ENCODE measurements at regions not wholly inside any gene's neighbourhood (a gene's known extent, or its start where the extent isn't known, plus 50 kb on each side); places are given as distances from the start of the nearest gene placed in this dataset.
A peak's percentile ranks its signal among the peaks of the same experiment; 100 is the strongest.

DNA sequence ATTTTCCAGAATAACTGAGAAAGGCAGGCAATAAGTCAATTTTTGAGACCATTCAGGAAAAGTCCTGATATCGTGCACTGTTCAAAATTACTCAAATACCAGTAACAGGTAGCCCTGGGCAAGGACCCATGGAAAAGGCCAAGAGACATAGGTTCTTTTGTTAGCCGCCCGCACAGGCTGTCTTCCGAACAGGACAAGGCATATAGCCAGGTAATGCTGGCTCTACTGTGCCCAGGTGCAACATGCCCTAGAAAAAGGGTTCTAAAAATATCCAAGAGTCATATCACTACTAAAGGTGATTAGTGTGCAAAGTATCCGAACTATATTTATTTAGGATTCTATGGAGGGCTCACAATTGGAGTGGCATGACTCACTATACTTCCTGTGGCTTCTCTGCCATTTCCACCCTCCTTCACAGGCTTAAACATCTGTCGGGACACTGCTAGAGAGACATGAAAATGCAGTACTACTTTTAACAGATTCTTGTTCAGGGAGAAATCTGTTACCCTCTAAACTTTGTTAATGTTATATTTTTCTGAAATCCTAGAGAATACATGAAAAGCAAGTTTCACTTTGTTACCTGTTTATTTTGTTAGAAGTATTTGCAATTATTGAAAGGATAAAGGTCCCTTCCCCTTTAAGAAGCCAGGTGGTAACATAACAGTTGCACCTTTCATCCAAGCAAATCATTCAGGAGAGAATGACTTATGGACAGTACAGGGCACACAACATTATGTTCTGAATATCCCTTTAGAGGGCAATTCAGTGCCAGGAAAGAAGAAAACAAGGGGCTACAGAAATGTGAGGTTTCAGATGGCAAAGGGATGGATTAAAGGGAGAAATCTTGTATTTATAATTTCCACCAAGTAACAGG, 293.3 kb upstream of the THBS1 start:
- no peak for DNase-seq (ENCODE audit: extremely low read depth, low read depth, low spot score)

DNA sequence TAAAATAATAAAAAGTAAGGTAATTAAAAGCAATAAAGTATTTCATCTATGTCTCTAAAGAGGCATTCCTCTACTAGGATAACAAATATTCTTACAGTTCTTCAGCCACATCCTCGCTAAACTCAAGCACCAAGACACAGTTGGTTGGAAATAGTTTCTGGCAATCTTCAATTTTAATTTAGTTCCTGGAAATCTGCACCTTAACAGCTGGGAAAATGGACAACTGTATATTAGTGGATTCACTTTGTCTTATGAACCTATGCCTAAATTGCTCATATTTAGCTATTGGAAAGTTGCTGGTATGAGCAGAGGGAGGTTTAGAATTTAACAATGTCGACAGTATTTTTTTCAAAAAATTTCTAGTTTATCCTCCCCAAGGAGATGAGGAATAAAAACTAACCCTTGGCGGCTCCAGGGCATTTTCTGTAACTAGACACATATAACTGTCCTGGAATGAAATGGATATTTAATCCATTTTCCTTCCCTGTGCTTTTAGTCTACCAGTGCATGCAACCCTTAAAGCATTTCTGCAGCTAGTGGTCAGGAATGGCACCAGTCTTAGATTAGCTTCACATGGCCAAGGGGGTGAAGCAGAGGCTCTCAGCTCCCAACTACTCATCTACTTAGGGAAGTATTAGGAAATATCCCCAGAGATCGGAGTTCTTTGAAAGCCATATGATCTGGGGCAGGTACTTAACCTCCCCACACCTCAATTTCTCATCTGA, 290.0 kb upstream of the THBS1 start:
- no peak for DNase-seq (ENCODE audit: extremely low read depth, low read depth, low spot score)

DNA sequence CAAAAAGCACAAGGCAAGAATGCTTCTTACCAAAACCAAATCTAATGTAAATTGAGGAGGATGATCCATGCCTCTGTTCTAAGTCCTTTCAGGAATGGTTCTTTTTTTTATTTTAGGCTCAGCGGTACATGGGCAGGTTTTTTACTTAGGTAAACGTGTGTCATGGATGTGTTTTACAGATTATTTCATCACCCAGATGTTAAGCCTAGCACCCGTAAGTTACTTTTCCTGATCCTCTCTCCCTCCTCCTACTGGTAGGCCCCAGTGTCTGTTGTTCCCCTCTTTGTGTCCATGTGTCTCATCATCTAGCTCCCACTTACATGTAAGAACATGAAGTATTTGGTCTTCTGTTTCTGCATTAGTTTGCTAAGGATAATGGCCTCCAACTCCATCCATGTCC, 289.2 kb upstream of the THBS1 start:
- DNase-seq (ENCODE audit: extremely low read depth, low read depth, low spot score): no peak

DNA sequence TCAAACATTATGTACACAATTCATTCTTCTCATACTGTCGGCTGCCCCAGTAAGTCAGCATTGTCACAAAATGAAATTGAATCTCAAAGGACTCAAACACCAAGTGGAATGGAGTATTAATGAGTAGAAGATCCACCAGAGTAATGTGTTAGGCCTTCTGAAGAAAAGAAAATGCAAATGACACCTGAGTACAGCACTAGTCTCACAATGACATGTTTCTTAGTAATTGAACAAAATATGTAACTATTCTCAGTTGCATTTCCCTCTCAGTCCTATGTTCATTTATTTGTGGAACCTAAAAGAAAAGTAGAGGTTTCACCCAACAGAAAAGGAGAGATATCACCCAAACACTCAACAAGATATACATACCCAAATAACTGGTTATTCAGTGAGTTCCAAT, 283.9 kb upstream of the THBS1 start:
- DNase-seq (ENCODE audit: extremely low read depth, low read depth, low spot score): no peak

DNA sequence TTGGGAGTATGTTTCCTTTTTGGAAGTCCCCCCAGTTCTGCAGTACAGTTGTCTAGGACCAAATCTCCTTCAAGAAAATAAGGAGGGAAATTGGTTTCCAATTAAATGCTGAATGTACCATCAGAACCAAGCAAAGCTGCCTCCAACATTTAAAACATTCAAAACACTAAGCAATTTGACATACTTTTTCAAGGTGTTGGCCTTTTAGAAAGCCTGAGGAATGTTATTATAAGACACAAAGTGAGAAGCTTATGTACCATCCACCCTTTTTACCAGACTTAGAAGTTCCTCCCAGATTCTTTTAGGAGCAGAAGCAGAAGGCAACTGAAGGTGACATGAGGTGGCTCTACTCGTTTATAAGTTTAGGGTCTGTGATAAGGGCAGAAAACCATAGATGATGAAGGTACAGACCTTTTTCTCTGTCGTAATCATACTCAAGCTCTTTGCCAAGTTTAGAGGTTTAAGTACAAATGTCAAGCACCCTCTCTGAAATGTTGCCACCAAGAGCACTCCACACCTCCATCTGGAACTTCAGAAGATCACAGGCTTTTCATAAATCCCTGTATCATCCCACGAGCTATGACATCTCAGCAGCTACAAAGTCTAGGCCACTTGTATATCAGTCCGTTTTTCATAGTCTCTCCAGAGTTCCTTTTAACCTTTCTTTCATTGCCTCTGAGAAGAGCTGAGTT, 282.5 kb upstream of the THBS1 start:
- DNase-seq (ENCODE audit: extremely low read depth, low read depth, low spot score): no peak

DNA sequence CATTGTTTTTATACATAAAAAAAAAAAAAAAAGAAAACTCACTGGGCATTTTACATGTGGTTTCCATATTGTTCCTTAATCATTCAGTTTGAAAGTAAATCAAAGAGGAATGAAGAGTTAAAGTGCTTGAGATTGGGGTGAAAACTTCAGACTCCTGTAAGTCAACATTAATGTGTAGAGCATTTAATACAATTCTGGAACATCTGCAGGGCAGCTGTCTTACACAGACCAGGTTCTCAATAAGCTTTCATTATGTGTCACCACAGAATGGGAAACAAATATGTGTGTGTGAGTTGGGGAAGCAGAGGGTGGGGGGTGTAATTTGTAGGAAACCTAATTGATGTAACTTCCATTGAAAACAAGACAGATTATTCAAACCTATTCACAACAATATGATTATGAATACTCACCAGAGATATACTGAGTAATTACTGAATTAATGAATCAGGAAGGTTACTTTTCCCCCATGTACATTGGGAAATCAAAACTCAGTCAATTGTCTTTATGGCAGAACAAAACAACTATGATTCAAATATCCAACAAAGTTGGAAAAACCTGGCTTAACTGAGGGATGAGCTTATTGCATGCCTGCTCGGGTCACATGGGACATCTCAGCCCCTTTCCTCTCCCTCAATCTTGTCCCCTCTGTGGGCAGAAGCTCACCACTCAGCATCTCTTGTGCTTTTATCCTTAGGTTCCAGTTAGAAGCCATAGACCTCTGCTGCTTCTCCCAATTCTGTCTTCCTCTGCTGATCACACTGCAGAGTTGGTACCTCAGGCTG, 281.2 kb upstream of the THBS1 start:
- no peak for DNase-seq (ENCODE audit: extremely low read depth, low read depth, low spot score)

DNA sequence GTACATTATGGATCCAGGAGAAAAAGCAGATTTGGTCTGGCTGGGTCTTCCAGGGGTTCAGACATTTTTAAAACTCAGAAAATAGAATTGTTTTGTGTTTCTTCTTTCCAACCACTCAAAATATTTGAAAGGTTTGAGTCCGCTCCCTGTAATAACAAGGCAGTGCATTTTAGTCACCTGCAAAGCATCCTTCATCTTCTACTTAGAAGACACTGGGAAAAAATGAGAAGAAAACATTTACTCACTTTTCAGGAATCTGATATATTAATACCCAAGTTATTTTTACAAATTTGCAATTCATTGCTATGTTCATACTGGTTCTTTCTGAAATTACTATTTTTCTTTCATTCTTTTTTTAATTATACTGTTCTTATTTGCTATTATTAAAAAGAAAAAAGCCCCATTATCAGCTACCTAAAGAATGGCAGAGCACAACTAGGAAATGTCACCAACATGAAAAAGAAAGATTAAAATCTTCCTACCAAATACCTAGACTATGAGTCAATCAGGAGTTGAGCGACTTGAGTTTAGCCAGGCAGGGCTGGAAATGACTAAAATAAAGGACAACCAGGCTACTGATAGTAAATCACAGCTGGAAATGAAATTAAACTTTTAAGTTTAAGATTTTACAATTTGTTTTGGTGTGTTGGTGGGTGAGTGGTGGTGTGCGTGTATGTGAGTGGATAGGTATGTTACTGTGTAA, 280.3 kb upstream of the THBS1 start:
- DNase-seq (ENCODE audit: extremely low read depth, low read depth, low spot score): peak; percentile 55

DNA sequence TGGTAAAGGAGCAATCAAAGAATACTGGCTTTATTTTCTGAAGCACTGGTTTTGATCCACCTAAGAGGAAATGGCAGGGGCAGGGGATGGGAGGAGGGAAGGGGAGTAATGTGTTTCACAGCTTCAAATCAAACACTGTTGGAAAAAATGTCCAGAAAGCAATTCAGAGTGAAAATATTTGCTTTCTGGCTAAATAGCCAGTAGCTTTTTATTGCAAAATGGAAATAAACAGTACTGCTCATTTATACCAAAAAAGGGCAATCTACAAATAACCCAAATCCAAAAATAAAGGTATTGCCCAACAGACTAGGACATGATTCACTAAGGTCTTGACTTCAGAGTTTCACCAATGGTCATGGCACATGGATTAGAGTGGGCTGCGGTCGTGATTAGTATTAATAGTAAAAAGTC, 279.3 kb upstream of the THBS1 start:
- DNase-seq (ENCODE audit: extremely low read depth, low read depth, low spot score): no peak

DNA sequence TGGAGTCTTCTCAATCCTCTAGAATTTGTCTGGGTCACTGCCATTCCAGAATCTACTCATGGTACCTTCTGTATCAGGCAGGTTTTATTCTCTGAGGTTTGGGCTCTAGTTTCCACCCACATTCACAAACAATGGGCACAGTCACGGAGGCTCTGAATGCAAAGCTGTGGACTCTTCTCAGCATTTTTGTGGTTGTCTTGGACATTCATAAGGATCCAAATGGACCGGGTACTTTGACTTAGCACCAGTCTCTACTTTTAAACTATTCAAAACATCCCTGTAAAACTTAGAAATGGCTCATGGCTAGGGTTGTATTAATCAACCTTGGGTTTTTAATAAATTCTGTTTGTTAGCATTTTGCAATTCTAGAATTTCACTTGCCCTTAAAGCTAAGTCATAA, 277.9 kb upstream of the THBS1 start:
- DNase-seq (ENCODE audit: extremely low read depth, low read depth, low spot score): no peak

DNA sequence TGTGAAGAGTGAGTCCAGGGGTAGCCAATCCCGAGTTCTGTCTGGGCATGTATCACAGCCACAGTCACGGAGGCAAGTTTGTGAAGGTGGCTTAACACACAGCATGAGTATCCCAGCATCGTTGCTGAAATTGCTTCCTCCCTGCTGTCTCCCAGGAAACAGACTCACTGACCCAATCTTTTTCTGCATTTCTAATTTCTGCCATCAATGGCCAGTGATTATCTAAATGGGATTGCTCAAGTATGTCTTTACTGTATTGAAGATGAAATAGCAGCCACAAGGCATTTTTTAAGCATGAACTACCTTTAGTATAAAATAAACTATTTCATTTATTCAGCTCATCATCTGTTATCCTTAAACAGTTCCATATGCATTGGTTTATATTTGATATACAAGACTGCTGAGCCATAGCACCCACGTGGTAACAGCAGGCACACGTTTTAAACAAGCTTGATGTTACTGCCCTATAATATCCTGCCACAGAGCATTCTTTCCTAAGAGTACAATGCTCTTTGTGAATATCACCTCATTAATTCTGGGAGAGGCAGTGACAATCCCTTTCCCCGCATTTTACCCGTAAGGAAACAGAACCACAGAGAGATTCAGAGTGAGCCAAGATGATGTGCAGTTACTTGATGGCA, 276.6 kb upstream of the THBS1 start:
- no peak for DNase-seq (ENCODE audit: extremely low read depth, low read depth, low spot score)

DNA sequence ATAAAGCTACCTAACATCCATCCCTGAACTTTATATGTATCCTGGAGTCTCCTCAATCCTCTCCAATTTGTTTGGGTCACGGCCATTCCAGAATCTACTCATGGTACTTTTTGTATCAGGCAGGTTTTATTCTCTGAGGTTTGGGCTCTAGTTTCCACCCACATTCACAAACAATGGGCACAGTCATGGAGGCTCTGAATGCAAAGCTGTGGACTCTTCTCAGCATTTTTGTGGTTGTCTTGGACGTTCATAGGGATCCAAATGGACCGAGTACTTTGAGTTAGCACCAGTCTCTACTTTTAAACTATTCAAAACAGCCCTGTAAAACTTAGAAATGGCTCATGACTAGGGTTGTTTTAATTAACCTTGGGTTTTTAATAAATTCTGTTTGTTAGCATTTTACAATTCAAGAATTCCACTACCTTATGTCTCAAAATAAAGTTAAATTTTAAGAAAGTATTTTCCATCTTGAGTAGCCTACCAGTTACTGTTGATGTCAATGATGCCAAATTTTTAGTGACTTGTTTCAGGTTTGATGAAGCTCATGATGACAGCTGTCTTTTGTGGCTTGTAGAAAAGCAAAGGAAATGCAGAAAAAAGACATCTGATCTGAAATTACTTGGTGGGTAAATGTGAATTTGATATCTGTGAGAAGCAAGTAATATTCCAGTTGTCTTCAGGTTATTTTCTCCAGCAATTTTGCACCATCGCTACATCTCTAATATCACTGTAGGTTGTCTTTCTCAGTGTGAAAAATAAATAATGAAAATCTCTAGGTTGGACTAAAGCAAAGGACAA, 275.7 kb upstream of the THBS1 start:
- DNase-seq (ENCODE audit: extremely low read depth, low read depth, low spot score): no peak

DNA sequence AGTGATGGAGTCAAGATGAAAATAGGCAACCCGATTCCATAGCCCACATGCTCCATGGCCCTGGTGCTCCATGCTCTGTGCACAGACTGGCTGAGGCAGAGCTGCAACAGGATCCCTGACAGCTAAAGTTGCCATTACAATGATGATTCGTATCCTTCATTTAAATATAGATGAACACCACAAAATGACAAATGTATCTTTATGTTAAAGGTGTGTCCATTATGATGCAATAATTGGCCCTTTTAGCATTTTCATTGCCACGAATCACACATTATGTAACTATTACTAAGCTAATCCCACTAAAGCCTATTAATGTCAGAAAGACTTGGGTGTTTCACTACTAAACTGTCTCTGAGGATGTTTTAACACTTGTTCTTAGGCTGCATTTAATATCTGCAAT, 270.2 kb upstream of the THBS1 start:
- no peak for DNase-seq (ENCODE audit: extremely low read depth, low read depth, low spot score)

DNA sequence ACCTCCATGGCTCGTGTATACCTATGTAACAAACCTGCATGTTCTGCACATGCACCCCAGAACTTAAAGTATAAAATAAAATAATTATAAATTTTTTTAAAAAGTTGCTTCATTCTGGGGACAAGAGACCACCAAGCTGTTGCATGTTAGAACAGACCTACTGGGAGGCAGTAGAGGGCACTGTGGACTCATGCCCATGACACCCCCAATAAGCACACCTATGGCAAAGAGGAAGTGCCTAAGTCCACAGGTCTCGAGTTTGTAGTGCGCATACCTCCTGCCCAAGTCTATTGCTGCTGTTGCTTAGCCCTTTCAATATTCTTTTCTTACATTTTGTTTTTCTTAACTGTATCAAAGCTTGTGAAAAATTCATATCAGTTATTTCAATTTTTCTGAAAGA, 267.9 kb upstream of the THBS1 start:
- no peak for DNase-seq (ENCODE audit: extremely low read depth, low read depth, low spot score)

DNA sequence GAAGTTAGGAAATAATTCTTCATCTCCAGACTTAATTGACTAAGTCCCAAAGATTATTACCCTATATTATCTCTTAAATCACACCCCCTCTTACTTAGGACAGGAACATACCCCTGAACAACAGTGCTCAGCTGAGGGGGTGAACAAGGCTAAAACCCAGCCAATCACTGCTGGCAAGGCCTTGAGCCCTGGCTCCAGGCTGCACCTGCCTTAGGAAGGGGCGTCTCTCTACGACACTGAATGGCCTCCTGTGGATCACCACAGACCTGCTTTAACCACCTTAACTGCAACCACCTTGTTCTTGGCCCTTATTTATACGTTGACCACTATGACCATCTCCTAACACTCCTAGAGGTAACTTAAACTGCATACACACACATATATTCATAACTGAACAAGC, 267.4 kb upstream of the THBS1 start:
- no peak for DNase-seq (ENCODE audit: extremely low read depth, low read depth, low spot score)

DNA sequence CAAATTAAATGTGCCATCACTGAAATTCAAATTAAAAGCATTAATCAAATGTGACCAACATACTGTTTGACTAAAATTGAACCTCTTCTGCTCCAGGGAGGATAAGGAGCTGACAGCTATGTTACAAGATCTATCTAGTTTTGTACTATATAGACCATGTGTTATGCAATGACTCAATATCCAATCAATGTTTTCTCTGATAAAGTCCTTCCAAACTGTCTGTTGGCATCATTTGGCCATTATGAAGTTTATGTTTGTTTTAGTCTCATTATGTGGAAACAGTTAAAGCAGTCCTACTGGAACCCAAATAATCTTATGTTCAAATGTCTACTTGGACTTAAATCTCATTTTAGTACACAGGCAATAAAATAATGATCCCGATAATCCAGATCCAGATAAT, 267.0 kb upstream of the THBS1 start:
- DNase-seq (ENCODE audit: extremely low read depth, low read depth, low spot score): no peak

DNA sequence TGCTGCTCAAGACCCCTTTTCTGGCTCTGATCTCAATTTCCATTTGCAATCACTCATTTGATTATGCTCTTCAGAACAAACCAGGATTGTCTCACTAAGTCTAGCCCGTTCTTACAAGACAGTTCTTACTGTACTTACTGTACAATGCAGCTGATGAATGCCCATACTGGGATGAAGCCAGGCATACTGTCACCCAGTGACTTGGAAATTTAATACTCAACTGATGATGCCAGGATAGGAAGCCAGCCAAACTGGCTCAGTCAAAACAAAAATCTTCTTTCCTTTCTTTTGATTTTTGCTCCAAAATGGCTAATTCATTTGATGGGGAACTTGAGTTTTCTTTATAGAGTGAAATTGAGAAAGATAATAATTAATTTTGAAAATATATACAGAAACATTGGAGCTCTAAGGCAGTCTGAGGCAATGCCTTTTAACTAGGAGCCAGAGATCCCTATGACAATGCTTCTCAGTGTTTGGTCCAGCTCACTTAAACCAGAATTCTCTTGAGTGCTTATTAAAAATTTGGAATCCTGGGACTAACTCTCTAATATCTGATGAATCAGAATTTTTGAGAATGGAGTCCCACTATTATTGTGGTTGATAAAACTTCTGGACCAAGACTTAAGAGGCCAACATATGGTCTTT, 265.6 kb upstream of the THBS1 start:
- no peak for DNase-seq (ENCODE audit: extremely low read depth, low read depth, low spot score)

DNA sequence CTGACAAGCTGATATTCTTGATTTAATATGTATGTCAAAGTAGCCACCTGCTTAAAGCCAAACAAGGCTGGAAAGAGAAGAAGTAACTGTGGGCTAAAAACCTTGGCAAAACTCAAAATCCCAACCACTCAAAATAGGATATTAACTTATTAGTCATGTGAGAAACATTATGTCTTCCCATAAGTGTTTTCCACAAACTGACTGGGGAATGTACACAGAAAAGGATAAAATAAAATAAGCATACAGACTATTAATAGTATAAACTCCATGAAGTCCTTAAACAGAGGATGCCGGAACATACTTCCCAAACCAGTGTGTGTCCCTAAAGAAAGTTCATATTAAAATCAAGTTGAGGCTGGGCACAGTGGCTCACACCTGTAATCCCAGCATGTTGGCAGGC, 263.7 kb upstream of the THBS1 start:
- DNase-seq (ENCODE audit: extremely low read depth, low read depth, low spot score): no peak

DNA sequence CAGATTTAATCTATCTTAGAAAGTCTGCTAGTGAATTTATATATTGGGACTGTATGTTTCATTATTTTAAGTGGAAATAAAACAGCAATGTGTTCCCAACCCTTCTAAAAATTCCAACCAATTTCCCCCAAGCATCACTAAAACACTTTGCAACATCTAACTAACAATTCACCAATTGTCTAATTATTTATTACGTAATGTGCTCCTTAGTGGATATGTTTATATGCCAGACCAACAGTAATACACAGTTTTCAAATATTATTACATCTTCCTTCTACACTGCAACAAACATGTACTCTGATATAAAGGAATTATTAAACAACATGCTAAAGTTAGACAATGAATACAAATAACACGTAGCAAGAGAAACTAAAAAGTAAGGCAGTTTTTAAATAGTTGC, 262.6 kb upstream of the THBS1 start:
- no peak for DNase-seq (ENCODE audit: extremely low read depth, low read depth, low spot score)

DNA sequence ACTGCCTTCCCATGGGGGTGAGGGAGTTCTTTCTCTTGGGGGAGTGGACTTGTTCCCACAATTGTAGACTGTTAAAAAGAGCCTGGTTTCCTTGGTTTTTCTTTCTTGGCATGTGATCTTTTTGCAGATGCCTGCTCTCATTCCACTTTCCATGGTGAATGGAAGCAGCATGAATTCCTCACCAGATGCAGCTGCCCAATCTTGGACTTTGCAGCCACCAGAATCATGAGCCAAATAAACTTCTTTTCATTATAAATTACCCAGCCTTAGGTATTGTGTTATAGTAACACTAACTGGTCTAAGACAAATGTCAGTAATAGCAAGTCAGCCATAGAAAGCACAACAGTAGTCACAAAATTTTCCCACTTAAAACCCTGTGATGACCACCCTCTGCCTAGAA, 260.5 kb upstream of the THBS1 start:
- DNase-seq (ENCODE audit: extremely low read depth, low read depth, low spot score): no peak
